GM19023 (cell line): ENCODE measurements at regions not wholly inside any gene's neighbourhood (a gene's known extent, or its start where the extent isn't known, plus 50 kb on each side); places are given as distances from the start of the nearest gene placed in this dataset.
"Not testable (repeated sequence)": the region's sequence is repeated elsewhere in the genome, so short reads cannot be mapped to it uniquely, and the experiment has no call there.

Experiments used
- ATAC-seq: cut with Tn5 transposase; IDR thresholded peaks from one replicate; pipeline ENCODE4 v1.9.1; 2021; ENCODE audit warnings: mild to moderate bottlenecking, moderate library complexity; ENCODE audit not compliant: unreplicated experiment

- ATAC-seq = no peak
Observed at GRCh38 chr4:81319657-81320056, 104.6 kb upstream of the PRKG2 start.

- no peak for ATAC-seq
Observed at GRCh38 chr4:81314897-81315470, 100.0 kb upstream of the PRKG2 start.

DNA sequence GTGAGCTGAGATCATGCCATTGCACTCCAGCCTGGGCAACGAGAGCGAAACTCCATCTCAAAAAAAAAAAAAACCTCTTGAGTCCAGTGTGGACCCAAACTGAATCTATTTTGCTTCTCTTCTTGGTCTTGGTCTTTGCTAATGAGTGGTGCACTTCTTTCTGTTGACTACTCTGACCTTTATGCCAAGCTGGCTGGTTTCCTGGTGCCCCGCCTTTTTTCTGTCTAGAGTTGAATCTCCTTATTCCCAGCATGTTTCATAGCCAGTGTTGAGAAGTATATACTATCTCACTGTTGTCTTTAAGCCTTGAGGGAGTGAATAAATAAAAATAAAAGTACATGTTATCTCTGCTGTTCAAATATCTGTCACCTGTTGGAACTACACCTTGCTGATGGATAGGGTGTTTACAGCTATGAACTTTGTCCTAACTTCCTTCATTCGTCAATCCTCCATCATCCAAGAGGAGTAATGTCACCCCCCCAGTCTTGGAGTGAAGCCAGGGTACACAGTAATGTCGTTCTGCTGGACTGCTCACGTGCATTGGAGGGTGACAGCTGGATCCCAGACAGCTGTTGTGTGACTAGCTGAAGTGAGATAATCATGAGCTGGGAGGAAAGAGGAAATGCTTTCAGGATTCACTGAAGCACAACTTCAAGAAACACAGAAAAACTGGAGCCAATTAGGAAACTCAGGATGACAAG lies 99.3 kb upstream of the PRKG2 start:
- no peak for ATAC-seq

DNA sequence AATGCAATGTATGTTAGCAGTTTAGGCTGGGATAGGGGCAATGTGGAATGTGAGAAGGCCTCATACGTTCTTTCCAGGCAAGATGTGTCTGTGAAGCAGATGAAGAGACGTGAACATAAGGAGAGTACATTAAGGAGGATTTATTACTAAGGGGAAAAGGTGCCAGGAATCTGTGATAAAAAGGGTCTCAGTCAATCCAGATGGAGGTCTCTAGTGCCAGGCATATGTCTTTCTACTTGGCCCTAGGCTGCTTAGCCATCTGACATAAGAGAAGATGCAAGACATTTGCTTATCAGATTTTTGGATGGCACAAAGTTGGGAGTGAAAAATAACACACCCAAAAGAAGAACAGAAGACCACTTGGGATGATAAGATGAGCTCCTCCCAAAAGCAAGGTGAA lies 93.0 kb upstream of the PRKG2 start:
- no peak for ATAC-seq

- ATAC-seq = no peak
Observed at GRCh38 chr4:81304871-81305270, 89.8 kb upstream of the PRKG2 start.

DNA sequence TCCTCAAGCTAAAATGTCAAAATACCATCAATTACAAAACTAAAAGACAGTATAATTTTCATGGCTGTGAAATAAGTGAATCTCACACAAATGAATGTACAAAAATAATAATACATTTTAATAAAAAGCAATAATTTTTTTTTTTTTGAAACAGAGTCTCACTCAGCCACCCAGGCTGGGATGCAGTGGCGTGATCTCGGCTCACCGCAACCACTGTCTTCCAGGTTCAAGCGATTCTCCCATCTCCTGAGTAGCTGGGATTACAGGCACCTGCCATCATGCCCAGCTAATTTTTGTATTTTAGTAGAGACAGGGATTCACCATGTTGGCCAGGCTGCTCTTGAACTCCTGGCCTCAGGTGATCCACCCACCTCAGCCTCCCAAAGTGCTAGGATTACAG lies 85.3 kb upstream of the PRKG2 start:
- ATAC-seq = not testable (repeated sequence)

- ATAC-seq = no peak
Observed at GRCh38 chr4:81290813-81291212, 75.8 kb upstream of the PRKG2 start.

GRCh38 chr4:81287101-81287500 lies 72.1 kb upstream of the PRKG2 start:
- ATAC-seq = no peak

GRCh38 chr4:81282131-81282530 lies 67.1 kb upstream of the PRKG2 start:
- no peak for ATAC-seq

- no peak for ATAC-seq
Observed at GRCh38 chr4:81274460-81274859, 59.4 kb upstream of the PRKG2 start.

DNA sequence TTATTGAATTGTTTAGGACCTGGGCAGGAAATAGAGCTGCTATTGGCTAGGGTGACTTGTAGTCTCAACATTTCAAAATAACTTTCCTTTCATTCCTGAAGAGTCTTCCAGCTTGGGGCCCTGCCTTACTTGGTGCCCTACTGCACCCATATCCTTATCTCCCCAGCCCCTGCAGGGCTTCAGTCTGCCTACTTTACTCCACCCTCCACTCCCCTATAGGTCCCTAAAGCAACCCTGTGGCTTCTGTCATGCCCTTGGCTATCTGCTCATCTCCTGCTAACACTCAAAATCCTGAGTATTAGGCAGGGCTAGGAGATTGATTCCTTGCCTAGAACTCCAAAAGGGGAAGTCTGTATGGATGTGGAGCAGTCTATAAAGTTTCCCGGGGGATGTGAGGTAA lies 57.6 kb upstream of the PRKG2 start:
- no peak for ATAC-seq
